WTC11 (cell line): ENCODE measurements at regions not wholly inside any gene's neighbourhood (a gene's known extent, or its start where the extent isn't known, plus 50 kb on each side); places are given as distances from the start of the nearest gene placed in this dataset.

Experiments used
- CREB1 ChIP-seq: sonication (generic); formaldehyde crosslinking; IDR thresholded peaks from 2 replicates; pipeline ENCODE4 v1.8.0; 2023; ENCODE audit warnings: mild to moderate bottlenecking, missing genetic modification reagents
- JUN ChIP-seq: sonication (generic); formaldehyde crosslinking; IDR thresholded peaks from 2 replicates; pipeline ENCODE4 v1.8.0; 2023; ENCODE audit warnings: mild to moderate bottlenecking, missing genetic modification reagents
- TP53 ChIP-seq: sonication (generic); formaldehyde crosslinking; IDR thresholded peaks from 2 replicates; pipeline ENCODE4 v1.8.1; 2023; ENCODE audit warnings: mild to moderate bottlenecking, missing genetic modification reagents
- TF ChIP-seq, protein P1 (sequence below): sonication (generic); formaldehyde crosslinking; IDR thresholded peaks from 2 replicates; pipeline ENCODE4 v1.8.0; 2022; ENCODE audit warnings: mild to moderate bottlenecking, missing genetic modification reagents
- TF ChIP-seq, protein P2 (sequence below): fragments of 200-600 bp; IDR thresholded peaks from 2 replicates; pipeline ENCODE4 v1.8.0; 2022; ENCODE audit warnings: antibody characterized with exemption

DNA sequence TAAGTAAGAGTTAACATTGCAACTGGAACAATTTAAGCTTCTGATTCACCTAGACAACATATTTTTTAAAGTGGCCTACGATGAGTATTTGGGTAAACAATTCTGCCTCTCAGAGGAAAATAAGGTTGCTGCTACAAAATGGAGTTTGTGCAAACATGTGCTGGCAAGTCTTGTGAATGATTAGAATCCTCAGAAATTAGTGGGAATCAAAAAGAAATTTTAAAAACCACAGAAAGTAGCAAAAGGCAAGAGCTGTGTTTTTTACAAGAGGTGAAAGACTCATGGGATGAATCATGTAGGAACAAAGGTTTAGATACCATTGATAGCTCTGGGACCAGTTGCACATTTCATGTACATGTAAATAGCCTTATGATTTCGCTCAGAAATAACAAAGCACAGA lies 561.6 kb downstream of the TAF11L14 start:
- TF ChIP-seq, protein P1, sequence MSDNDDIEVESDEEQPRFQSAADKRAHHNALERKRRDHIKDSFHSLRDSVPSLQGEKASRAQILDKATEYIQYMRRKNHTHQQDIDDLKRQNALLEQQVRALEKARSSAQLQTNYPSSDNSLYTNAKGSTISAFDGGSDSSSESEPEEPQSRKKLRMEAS: no peak
- TF ChIP-seq, protein P2, sequence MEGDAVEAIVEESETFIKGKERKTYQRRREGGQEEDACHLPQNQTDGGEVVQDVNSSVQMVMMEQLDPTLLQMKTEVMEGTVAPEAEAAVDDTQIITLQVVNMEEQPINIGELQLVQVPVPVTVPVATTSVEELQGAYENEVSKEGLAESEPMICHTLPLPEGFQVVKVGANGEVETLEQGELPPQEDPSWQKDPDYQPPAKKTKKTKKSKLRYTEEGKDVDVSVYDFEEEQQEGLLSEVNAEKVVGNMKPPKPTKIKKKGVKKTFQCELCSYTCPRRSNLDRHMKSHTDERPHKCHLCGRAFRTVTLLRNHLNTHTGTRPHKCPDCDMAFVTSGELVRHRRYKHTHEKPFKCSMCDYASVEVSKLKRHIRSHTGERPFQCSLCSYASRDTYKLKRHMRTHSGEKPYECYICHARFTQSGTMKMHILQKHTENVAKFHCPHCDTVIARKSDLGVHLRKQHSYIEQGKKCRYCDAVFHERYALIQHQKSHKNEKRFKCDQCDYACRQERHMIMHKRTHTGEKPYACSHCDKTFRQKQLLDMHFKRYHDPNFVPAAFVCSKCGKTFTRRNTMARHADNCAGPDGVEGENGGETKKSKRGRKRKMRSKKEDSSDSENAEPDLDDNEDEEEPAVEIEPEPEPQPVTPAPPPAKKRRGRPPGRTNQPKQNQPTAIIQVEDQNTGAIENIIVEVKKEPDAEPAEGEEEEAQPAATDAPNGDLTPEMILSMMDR: no peak
- TF ChIP-seq JUN (CRISPR knock-in tag) (no peak), CREB1 (CRISPR knock-in tag) (no peak), TP53 (CRISPR knock-in tag) (no peak)
